Activated naive CD8-positive, alpha-beta T cell treated with anti-CD3 and anti-CD28 coated beads, Interleukin-2, amount 50 U/mL, for 24 hours (primary cell): ENCODE measurements at regions not wholly inside any gene's neighbourhood (a gene's known extent, or its start where the extent isn't known, plus 50 kb on each side); places are given as distances from the start of the nearest gene placed in this dataset.
"Not testable (repeated sequence)": the region's sequence is repeated elsewhere in the genome, so short reads cannot be mapped to it uniquely, and the experiment has no call there.

Experiments
- ATAC-seq: fragments of 150-1000 bp; cut with Tn5 transposase; one replicate; pipeline ENCODE4 v1.10.0; 2021
- DNase-seq: peaks from one replicate; pipeline ENCODE4 v3.0.0; 2021
- H3K27ac Mint-ChIP-seq: one replicate; pipeline ENCODE4 v1.8.0; 2021; ENCODE audit warnings: mild to moderate bottlenecking, mixed read lengths
- H3K27me3 Mint-ChIP-seq: one replicate; pipeline ENCODE4 v1.8.0; 2021; ENCODE audit warnings: mixed read lengths
- H3K36me3 Mint-ChIP-seq: one replicate; pipeline ENCODE4 v1.8.0; 2021; ENCODE audit warnings: low read depth, mixed read lengths
- H3K4me1 Mint-ChIP-seq: one replicate; pipeline ENCODE4 v1.8.0; 2021; ENCODE audit warnings: mixed read lengths
- H3K4me3 Mint-ChIP-seq: one replicate; pipeline ENCODE4 v1.8.0; 2021; ENCODE audit warnings: mild to moderate bottlenecking, moderate library complexity, mixed read lengths
- H3K9me3 Mint-ChIP-seq: one replicate; pipeline ENCODE4 v1.8.0; 2021; ENCODE audit warnings: mixed read lengths

GRCh38 chr17:30707724-30708240 is 116.7 kb downstream of the CRLF3 start:
- H3K27ac Mint-ChIP-seq, result peak overlapping the region; percentile 73
- peaks cover 21% of the 10 kb centered on the region for H3K4me1 Mint-ChIP-seq
- H3K36me3 Mint-ChIP-seq, DNase-seq, ATAC-seq, H3K9me3 Mint-ChIP-seq: not testable (repeated sequence)
- peak overlapping the region; percentile 88 for H3K4me3 Mint-ChIP-seq
- peaks cover 37% of the 10 kb centered on the region for H3K27me3 Mint-ChIP-seq

GRCh38 chr17:30706461-30707335 is 117.8 kb downstream of the CRLF3 start:
- H3K9me3 Mint-ChIP-seq, result not testable (repeated sequence)

GRCh38 chr17:30706004-30706403 is 118.5 kb downstream of the CRLF3 start:
- not testable (repeated sequence) for H3K4me3 Mint-ChIP-seq

More at GRCh38 chr17:30706461-30707335, 117.8 kb downstream of the CRLF3 start:
- Mint-ChIP-seq H3K27me3 (peaks cover 38% of the 10 kb centered on the region), H3K4me1 (peaks cover 21% of the 10 kb centered on the region)
- H3K27ac Mint-ChIP-seq, ATAC-seq, DNase-seq, H3K4me3 Mint-ChIP-seq, H3K36me3 Mint-ChIP-seq: not testable (repeated sequence)

GRCh38 chr17:30701498-30701989 is 122.9 kb downstream of the CRLF3 start:
- Mint-ChIP-seq H3K4me1 (peaks cover 4% of the 10 kb centered on the region), H3K36me3 (no peaks in the 10 kb centered on the region), H3K4me3 (no peak overlapping the region), H3K27me3 (peaks cover 31% of the 10 kb centered on the region), H3K27ac (no peak overlapping the region), H3K9me3 (no peaks in the 10 kb centered on the region)
- ATAC-seq, result no peak
- no peak for DNase-seq

More at GRCh38 chr17:30706004-30706403, 118.5 kb downstream of the CRLF3 start:
- not testable (repeated sequence) for H3K36me3 Mint-ChIP-seq, DNase-seq, H3K9me3 Mint-ChIP-seq, H3K27ac Mint-ChIP-seq, ATAC-seq
- peaks cover 42% of the 10 kb centered on the region for H3K27me3 Mint-ChIP-seq
- peaks cover 21% of the 10 kb centered on the region for H3K4me1 Mint-ChIP-seq

- not testable (repeated sequence) for ATAC-seq, H3K36me3 Mint-ChIP-seq, H3K4me1 Mint-ChIP-seq, H3K4me3 Mint-ChIP-seq, H3K27ac Mint-ChIP-seq, H3K9me3 Mint-ChIP-seq, DNase-seq
- H3K27me3 Mint-ChIP-seq, result peaks cover 27% of the 10 kb centered on the region
Measured at GRCh38 chr17:30700833-30701232, 123.7 kb downstream of the CRLF3 start.

- DNase-seq (peak; percentile 79), ATAC-seq (peak; percentile 84)
- not testable (repeated sequence) for H3K9me3 Mint-ChIP-seq, H3K27ac Mint-ChIP-seq, H3K36me3 Mint-ChIP-seq
- Mint-ChIP-seq H3K4me1 (peaks cover 10% of the 10 kb centered on the region), H3K4me3 (peak overlapping the region; percentile 53), H3K27me3 (peaks cover 17% of the 10 kb centered on the region)
Measured at GRCh38 chr17:30697619-30698460, 126.7 kb downstream of the CRLF3 start.

GRCh38 chr17:30696234-30696633 is 128.3 kb downstream of the CRLF3 start:
- no peak overlapping the region for H3K4me3 Mint-ChIP-seq
- no peaks in the 10 kb centered on the region for H3K9me3 Mint-ChIP-seq
- DNase-seq (no peak), ATAC-seq (no peak)
- peaks cover 10% of the 10 kb centered on the region for H3K4me1 Mint-ChIP-seq
- no peak overlapping the region for H3K27ac Mint-ChIP-seq
- H3K36me3 Mint-ChIP-seq, result no peaks in the 10 kb centered on the region
- peaks cover 13% of the 10 kb centered on the region for H3K27me3 Mint-ChIP-seq

GRCh38 chr17:30695265-30695811 is 129.2 kb downstream of the CRLF3 start:
- not testable (repeated sequence) for H3K27me3 Mint-ChIP-seq, H3K27ac Mint-ChIP-seq, H3K36me3 Mint-ChIP-seq, ATAC-seq, H3K4me3 Mint-ChIP-seq, DNase-seq, H3K9me3 Mint-ChIP-seq
- peaks cover 10% of the 10 kb centered on the region for H3K4me1 Mint-ChIP-seq

- H3K36me3 Mint-ChIP-seq, H3K27ac Mint-ChIP-seq, H3K9me3 Mint-ChIP-seq, H3K27me3 Mint-ChIP-seq: not testable (repeated sequence)
- H3K4me1 Mint-ChIP-seq, result peaks cover 10% of the 10 kb centered on the region
- peak; percentile 53 for ATAC-seq
- DNase-seq, result peak; percentile 54
- peak overlapping the region; percentile 32 for H3K4me3 Mint-ChIP-seq
Measured at GRCh38 chr17:30693772-30694171, 130.7 kb downstream of the CRLF3 start.

GRCh38 chr17:30689266-30690000 is 135.1 kb downstream of the CRLF3 start:
- not testable (repeated sequence) for H3K4me1 Mint-ChIP-seq, H3K27ac Mint-ChIP-seq, H3K4me3 Mint-ChIP-seq, DNase-seq, H3K9me3 Mint-ChIP-seq, H3K36me3 Mint-ChIP-seq, ATAC-seq
- peaks cover 22% of the 10 kb centered on the region for H3K27me3 Mint-ChIP-seq

GRCh38 chr17:30686538-30687479 is 137.7 kb downstream of the CRLF3 start:
- not testable (repeated sequence) for H3K9me3 Mint-ChIP-seq, H3K4me1 Mint-ChIP-seq, H3K4me3 Mint-ChIP-seq, H3K36me3 Mint-ChIP-seq, H3K27ac Mint-ChIP-seq, ATAC-seq, DNase-seq
- H3K27me3 Mint-ChIP-seq, result peaks cover 18% of the 10 kb centered on the region

- not testable (repeated sequence) for H3K4me1 Mint-ChIP-seq, ATAC-seq
- H3K27me3 Mint-ChIP-seq, result peaks cover 15% of the 10 kb centered on the region
Measured at GRCh38 chr17:30682280-30682679, 142.2 kb downstream of the CRLF3 start.

GRCh38 chr17:30680681-30681080 is 143.8 kb downstream of the CRLF3 start:
- not testable (repeated sequence) for ATAC-seq, H3K27ac Mint-ChIP-seq, H3K4me1 Mint-ChIP-seq

More at GRCh38 chr17:30682280-30682679, 142.2 kb downstream of the CRLF3 start:
- not testable (repeated sequence) for H3K36me3 Mint-ChIP-seq, DNase-seq, H3K27ac Mint-ChIP-seq, H3K9me3 Mint-ChIP-seq, H3K4me3 Mint-ChIP-seq

More at GRCh38 chr17:30680681-30681080, 143.8 kb downstream of the CRLF3 start:
- not testable (repeated sequence) for H3K27me3 Mint-ChIP-seq, H3K4me3 Mint-ChIP-seq, DNase-seq, H3K36me3 Mint-ChIP-seq
- H3K9me3 Mint-ChIP-seq, result peaks cover 11% of the 10 kb centered on the region
